GM21528 (cell line): ENCODE measurements at regions not wholly inside any gene's neighbourhood (a gene's known extent, or its start where the extent isn't known, plus 50 kb on each side); places are given as distances from the start of the nearest gene placed in this dataset.
"Not testable (repeated sequence)": the region's sequence is repeated elsewhere in the genome, so short reads cannot be mapped to it uniquely, and the experiment has no call there.

Experiments used
- ATAC-seq: cut with Tn5 transposase; IDR thresholded peaks from one replicate; pipeline ENCODE4 v1.9.1; 2021; ENCODE audit warnings: mild to moderate bottlenecking, moderate library complexity; ENCODE audit not compliant: unreplicated experiment, low FRiP score

DNA sequence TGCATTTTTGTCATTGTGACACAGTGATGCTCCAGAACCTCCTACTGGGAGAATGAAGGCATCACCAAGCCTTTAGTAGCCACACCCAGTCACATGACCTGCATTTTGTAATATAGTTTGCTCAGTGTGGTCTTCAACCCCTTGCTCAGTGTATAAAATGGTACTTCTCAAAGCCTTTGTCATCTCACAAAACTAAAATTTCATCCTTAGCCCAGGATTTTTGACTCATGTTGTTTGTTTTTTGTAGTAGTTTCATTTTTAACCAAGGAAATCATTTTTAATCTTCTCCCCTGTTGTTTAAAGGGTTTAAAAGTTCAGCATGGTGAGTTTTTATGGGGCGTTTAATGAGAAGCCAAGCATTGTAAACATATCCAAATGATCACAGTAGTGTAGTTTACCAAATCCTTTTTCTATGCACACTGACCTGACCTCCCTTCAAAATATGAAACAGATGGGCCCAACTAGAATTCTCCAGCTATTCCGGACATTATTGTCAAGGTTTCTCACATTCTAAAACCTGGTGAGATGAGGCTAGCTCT lies 123.5 kb upstream of the IL12A start:
- ATAC-seq: no peak

DNA sequence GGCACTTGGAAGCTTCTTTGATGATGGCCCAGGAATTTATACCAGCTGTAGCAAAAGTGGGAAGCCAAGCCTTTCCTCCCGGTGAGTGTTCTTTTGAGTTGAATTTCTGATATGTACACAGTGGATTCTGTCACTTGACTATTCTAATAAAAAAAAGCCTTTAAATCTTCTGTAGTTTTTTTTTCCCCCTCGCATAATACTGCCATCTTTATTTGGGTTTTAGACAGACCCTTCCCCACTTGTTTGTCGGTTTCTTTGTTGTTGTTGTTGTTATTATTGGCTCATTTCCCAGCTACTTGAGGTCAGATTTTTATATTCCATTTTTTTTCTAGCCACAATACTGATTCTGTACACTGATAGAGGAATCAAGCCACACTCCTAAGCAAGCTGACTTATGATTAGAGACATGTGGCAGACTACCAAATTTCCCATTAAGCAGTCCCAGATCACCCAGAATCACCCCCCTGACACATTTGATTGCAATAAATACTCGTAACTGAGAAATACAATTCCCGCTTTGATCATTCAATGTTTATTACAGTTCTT lies 122.4 kb upstream of the IL12A start:
- no peak for ATAC-seq

DNA sequence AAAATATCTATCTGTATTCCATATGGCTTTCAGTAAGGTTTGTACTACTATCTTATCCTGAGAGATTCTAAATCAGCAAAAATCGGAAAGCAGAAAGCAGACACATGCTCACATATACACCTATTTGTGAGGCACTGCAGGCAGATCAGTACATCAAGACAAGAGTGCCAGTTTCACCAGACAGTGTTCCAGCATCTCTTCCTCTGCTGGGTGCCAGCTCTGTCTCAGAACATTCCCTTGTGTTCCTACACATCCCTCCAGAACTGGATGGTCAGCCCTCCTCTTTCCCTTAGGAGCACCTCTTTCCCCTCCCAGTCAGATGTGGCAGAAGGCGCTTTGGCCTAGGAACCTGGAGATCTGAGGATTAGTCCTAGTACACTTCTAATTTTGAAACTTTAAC lies 121.3 kb upstream of the IL12A start:
- no peak for ATAC-seq

DNA sequence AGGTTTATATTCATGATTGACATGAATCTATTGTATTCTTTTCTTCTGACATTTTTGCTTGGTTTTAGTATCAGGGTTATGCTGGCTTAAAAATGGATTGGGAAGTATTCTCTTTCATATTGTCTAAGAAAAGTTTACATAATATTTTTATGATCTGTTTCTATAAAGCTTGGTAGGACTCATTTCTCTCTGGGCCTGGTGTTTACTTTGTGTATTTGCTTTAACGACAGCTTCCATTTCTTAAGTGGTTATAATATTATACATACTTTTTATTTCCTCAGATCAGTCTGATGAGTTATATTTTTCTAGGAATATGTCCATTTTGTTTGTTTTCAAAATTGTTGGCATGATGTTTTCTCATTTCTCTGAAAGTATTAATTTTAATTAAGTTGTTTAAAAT lies 117.9 kb upstream of the IL12A start:
- ATAC-seq: no peak

DNA sequence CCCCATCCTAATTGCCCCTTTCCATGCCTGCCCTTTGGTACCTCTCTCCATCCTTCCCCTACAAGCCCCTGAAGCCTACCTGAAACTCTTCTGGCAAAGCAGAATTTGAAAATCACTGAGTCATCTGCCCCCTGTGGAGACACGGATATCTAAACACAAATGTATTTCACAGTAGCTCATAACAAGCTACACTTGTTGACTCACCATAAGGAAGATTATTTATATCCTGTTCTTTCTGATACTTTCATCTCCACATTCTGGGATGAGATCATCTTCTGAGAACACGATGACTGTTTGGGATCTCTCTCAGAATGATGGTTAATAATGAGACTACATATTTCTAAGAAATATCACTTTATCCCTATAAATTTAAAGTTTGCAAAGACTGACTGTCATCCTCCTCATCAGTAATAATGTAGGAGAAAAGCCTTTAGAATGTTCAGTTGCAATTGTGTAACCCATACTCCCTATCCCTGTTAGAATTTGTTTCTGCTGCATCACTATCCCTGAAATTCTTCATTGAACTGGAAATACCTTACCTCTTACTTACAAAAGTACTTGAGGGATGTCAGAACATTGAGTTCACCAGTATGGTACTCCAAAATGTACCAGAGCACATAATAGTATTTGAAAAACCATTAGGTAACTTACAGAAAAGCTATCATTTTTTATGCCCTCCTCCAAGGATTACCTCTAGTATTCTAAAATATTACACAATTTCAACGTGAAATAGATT lies 116.1 kb upstream of the IL12A start:
- ATAC-seq: no peak

DNA sequence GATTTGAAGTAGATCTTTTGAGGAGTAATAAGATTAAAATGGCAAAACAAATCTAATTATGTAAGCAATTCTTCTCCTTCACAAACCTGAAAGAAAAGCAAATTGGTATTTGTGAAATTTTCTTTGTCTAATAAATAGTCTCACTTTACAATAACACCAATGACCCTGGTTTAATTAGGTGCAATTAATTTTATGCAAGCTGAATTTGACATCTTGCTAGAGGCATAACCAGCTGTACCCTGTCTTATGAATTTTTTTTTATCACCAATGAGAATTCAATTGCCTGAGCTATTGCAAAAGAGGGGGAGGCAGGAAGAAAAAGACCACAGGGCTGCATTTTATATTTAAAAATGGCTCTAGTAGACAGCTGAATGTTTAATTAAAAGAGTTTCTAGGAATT lies 113.5 kb upstream of the IL12A start:
- no peak for ATAC-seq

DNA sequence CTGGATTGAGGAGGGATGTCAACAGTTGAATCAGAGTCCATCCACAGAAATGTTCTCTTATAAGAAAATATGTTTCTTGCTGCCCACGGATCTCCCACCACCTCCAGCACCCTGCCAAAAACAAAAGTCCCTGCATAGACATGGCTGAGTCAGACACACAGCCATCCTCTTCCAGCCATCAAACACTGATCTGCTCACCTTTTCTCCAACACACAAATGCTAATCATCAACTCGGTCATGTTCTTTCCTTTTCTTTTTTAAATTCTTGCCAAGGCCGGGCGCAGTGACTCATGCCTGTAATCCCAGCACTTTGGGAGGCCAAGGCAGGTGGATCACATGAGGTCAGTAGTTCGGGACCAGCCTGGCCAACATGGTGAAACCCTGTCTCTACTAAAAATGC lies 110.7 kb upstream of the IL12A start:
- no peak for ATAC-seq

DNA sequence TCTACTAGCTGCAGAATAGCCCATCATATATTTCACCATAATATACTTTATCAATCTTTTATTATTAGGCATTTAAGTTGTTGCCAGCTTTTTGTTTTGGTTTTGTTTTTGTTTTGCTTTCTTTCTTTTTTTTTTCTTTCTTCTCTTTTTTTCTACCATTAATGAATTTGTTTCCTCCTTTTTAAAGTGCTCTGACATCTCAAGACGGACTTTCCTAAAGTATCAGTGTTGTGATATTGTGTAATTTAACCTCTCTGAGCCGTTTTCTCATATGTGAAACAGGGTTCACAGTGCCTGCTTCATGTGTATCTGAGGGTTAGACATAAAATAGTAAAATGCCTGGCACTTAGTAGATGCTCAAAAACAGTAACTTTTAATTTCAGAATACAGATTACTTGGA lies 109.5 kb upstream of the IL12A start:
- no peak for ATAC-seq

DNA sequence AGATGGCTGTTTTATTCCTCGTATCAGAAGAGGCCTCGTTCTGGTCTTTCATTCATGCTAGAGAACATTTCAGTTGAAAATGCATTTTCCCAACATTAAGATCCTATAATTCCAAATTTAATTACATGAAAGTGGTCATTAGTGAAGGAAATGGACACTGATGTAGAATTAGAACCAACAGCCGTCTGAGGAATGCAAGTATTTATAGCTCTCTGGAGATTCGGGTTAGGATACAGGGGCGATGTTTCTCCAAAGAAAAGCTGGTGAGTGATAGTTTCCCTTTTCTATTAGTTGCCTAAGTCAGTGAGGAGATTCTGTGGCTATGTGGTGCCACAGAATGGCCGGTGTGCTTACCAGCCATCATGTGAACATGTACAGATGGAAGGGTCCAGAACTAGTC lies 109.0 kb upstream of the IL12A start:
- ATAC-seq: no peak

DNA sequence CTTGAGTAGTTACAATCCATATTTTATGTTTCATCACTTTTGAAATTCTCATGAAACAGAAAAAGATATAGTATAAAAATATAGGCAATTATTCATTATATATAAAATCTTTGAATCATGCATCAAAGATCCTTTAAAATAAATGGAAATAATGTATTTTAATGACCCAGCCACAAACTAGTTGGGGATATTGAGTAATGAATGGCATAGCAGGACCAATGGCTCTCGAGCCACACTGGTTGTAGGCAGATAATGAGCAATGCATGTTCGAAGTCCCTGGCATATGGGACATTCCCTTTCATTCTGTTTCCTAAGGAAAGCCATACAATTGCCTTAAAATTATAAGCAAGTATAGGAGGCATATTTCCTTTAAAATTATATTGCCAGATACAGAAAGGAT lies 107.4 kb upstream of the IL12A start:
- no peak for ATAC-seq

DNA sequence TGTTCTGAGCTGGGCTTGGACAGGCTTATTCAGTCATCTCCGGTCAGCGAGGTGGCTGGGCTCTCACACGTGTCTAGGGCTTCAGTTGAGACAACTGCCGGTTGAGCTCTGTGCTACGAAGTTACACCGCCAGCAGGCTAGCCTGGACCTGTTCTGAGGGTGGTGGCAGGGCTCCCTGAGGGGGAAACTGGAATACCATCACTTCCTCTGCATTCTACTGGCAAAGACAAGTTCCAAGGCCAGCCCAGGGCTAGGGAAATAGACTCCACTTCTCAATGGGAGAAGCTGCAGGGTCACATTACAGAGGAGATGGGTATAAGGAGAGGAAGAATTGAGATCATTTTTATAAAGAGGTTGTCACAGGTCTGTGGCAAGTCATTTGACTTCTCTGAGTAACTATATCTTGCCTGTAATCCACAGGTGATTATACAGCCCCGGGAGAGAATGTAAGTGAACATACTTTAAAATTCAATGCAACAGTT lies 106.8 kb upstream of the IL12A start:
- no peak for ATAC-seq

DNA sequence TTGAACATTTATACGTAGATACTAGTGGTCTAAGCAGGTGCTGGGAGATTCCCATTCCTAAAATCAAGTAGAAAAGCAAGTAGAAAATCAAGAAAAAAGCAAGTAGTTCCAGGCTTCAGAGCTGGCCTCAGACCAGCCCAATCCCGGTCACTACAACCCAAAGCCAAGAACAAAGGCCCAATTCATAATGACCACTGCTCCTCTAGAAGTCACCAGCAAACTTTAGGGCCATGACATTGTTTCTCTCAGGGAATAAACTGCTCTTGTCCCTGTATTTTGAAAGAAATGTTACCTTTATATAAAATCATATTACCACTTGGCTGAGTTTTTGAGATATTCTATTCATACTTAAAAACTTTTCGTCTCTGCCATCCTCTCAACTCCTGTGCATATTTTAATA lies 106.3 kb upstream of the IL12A start:
- ATAC-seq: no peak

DNA sequence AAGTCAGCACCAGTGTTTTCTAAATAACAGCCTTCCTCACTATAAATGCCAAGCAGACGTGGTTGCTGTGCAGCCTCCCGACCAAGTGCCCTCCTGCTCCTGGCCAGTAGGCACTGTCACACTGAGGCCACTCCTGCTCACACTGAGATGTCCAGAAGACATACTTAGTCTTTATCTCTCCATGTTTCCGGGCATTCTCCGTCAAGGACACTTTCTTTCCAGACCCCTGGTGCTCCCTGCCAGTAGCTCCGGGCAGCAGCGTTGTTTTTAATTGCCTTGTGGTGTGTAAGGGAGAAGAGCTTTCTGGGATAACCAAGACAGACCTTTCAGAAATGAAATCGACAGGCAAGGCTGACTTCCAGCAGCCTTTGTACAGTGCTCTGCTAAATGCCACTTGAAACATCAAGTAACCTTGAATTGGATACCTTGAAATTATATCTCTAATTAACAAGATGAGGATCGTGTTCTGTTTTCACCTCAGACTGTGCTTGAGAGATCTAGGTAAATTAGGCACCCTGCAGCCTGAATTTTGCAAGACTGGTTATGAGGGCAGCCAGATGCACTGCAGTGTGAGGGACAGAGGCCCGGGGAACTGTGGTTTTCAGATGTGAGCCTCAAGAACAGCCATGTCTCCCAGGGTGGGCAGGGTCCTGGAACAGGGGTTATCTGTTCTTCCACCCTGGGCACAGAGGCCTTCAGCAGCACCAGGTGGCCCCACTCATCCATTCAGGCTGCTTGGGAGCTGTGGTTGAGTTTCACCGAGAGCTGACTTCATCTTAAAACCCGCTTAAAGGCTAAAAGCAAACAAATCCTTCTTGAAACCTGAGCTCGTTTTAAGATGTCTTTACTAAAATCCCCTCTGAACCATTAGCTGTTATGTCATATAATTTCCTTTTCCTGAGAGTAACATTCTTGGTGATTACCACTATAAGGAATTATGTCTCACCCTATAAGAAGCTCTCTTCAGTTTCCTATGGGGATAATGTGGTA lies 105.5 kb upstream of the IL12A start:
- ATAC-seq: no peak

DNA sequence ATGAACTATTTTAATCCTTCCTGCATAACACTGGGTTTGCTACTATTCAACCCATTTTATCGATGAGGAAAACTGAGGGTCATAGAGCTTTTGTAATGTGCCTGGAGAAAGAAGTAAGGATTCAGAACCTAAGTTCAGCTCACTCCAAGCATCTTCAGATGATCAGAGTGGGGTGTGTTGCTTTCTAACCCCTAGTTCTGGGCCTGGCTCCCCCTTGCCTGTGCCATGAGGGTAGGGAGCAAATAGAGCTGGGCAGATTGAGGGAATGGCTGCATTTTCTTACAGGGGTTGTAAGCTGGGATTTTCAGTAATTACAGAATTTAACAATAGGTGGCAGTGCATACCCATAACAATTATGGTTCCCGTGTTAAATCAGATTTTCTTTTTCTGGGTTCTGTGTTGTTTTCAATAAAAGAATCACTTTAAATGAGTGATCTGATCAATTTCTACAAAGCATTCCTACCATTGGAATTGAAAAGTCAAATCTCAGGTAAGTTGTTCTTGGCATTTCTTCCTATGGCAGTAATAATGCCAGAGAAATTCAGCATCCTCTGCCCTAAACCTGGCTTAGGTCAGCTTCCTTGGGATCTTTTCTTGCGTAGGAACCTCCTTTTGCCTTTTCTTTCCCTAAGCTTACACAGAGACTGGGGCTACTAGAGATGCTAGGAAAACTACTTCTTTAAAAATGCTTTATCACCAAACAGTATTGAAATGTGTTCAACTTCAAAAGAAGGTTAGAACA lies 103.8 kb upstream of the IL12A start:
- ATAC-seq: no peak

DNA sequence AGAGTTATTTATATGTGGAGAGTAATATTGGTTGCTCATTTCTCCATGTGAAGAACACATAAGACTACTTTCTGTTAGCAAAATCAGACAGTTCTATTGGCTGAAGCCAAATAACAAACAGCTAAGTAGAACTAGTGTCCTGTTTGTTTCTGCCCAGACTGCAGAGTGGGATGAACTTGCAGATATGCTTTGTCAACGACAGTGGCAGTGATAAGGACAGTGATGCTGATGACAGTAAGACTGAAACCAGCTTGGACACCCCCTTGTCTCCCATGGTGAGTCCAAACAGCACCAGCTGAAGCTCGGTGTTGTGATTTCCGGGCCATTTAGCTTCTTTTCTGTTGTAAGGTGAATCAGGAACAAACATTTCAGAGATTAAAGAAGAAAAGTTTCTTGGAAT lies 102.6 kb upstream of the IL12A start:
- no peak for ATAC-seq

DNA sequence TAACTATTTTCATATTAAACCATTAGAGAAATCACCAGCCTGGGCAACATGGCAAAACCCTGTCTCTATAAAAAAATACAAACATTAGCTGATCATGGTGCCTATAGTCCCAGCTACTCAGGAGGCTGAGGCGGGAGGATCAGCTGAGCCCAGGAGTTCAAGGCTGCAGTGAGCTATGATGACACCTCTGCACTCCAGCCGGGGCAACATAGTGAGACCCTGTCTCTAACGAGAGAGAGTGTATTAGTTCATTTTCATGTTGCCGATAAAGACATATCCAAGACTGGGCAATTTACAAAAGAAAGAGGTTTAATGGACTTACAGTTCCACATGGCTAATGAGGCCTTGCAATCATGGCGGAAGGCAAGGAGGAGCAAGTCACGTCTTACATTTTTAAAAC lies 102.1 kb upstream of the IL12A start:
- ATAC-seq: not testable (repeated sequence)

DNA sequence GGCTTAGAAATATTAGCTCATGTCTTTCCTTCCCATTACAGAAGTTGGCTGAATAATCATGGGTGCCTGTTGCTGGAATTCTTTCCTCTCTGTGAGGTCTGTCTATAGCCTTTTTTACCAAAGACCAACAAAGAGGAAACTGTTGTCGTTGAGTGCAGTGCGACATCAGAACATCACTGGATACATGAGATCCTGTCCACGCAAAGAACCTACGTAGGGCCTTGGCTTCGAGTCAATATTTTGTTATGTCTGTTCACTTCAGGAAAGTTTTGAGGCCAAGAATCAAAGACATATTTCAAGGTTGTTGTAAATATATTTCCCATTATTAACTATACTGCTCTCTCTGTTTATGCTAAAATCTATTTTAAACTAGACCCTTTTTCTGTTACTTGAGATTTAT lies 101.5 kb upstream of the IL12A start:
- ATAC-seq: no peak

DNA sequence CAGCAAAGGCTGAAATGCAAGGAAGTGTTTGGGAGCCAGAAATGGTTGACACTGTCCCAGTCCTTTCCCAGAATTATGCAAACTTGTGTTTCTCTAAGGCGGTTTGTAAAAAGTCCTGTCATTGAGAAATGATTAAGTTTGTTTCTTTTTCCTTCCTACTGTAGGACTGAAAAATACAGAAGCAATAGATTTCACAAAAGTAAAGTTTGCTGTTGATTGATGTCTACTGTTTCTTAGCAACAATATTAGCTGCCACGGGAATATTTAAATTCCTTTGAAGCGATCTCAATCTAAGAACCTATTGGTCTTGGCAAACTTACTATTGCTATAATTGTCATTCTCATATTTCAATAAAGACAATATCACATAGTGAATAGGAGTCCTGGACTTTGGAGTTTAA lies 100.7 kb upstream of the IL12A start:
- no peak for ATAC-seq

DNA sequence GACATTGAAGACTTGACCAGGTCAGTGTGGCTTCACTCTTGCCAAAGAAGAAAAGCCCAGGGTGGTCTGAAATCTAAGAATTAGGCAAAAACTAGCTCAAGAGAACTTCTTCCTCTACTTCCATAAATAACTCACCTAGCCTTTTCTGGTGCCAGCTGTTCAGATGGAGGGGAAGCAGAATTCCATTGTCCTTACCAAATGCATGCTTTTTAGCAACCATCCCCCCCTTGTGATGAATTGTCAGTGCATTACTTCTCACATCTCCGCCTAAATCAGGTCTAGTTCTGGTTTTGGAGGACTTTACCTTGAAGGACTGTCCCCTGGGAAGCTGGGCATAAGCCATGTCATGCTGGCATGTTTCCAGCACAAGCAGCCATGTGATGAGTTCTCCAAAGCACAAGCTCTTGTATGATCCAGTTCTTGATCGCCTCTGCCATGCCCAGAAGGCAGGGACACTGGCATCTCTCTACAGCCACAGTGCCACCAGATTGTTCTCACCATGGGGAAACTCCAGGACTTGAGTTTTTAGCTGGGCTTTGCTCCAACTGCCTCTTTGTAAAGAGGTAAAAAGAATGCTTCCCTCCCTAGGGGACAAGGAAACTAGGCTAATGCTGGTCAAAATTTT lies 96.4 kb upstream of the IL12A start:
- no peak for ATAC-seq

DNA sequence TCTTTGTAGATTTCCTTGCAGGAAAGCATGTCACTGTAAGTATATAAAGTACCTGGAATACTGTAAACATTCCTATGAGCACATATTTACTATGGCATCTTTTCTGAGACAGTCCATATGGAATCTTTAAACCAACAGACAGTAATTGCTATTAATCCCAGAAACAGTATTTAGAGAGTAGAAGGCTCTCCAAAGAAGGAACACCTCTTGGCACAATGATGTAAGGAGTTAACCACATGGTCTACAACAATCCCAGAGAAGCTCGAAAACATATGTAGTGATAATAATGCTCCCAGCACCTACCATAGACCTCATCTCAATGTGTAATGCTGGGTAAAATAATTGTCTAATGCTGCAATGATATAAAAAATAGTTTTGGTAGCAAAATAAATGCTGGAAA lies 95.8 kb upstream of the IL12A start:
- ATAC-seq: no peak
